ENCODE measurements at regions not wholly inside any gene's neighbourhood (a gene's known extent, or its start where the extent isn't known, plus 50 kb on each side); places are given as distances from the start of the nearest gene placed in this dataset.
"Not testable (repeated sequence)": the region's sequence is repeated elsewhere in the genome, so short reads cannot be mapped to it uniquely, and the experiment has no call there.

DNA sequence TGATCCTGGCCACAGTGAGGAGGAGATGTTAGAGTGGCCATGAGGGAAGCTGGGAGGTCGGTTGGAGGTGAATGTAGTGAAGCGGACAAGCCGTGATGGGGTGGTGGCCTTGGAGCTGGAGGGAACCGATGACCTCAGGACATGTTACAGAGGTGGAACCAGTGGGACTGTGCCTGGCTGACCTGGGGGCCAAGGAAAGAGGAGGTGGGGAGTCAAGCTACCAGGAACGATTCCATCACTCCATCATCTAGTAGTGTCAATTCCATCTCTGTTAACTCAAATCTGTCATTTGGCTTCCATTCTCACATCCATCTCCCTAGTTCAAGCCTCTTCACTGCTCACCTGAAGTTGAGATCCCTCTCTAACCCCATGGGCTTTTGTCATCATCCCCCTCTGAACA, 102.4 kb upstream of the LYZL2 start:
- DNase-seq = no peak

DNA sequence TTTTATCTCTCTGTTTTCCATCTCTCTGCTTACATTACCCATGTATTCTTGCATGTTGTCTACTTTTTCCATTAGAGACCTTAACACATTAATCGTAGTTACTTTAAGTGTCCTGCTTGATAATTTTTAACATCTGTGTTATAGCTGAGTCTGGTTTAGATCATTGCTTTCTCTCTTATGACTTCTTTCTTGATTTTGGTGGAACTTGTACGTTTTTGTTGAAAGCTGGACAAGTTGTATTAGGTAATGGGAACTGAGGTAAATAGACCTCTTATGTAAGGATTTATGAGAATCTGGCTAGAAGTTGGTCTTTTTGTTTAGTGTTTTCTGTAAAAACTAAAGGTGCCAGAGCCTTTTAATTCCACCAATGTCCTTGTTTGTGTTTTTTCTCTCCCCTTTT, 100.8 kb upstream of the LYZL2 start:
- DNase-seq = no peak

DNA sequence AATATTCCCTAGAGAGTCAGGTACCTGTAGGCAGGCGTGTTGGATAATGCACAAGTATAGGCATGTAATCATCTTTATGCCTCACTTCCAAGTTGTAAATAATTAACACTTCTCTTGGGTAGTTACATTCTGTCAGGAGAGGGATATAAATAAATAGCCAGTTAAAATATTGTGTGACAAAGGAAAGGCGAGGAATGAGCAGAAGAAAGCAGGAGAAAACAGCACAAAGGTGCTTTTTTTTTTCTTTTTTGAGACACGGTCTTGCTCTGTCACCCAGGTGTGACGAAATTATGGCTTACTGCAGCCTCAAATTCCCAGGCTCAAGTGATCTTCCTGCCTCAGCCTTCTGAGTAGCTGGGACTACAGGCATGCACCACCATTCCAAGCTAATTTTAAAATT, 99.2 kb upstream of the LYZL2 start:
- no peak for DNase-seq

DNA sequence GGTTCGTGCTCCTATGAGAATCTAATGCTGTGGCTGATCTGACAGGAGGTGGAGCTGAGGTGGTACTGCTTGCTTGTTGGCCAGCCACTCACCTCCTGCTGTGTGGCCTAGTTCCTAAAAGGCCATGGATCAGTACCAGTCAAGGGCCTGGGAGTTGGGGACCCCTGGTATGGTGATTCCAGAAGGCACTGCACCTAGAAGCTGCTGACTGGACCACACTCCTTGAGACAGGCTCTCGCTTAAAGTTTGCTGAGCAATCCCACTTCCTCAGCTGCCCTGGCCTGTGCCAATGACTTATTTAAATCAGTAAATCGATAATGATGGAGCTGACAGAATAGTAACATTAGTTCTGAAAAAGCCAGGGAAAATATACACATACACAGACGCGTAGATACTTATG, 98.6 kb upstream of the LYZL2 start:
- DNase-seq = no peak

DNA sequence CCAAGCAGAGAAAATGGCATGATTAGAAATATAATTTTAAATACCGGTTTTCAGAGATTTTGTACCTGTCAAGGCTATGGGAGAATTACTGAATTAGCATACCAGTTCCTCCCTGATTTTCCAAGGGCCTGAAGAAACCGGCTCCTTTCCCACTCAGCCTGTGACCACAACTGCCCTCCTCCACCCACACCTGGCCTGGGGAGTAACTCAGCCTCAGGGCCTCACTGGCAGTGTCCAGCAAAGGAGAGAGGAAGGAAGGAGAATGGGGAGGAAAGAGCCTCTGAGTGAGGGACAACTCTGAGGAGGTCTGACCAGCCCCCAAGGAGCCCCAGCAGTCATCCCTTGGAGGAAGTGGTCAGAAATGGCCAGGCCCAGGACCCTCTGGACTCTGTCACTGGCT, 98.0 kb upstream of the LYZL2 start:
- peak in 1 of 4 experiments; percentile 15 for DNase-seq

DNA sequence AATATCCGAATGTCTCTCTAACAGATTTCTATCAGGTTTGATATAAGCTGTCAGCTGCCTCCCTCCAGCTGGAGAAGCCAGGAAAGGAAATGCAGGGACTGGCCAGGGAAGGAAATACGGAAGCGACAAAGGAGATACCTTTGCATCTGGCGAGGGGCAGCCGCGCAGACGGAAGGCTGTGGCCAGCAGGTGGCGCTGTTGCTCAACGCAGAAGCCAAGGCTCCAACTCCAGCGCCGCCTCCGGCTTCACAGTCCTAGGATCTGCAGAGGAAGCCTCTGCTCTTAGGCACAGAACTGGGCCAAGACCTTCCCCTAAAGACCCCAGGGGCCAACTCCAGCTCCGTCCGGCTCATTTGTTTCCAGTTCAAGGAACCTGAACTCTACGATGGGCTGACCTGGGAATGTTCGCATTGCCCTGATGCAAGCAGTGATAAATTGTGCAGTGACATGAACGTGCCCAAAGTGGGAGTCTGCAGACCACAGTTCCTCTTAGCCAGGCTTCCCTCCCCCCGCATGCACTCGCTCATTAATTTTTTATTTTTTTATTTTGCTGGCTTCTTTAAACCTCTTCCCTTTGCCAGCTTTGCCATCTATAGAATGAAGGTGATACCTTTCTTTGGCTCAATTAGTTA, 97.3 kb upstream of the LYZL2 start:
- peak; percentile 77 to 93 (median 90) for DNase-seq

DNA sequence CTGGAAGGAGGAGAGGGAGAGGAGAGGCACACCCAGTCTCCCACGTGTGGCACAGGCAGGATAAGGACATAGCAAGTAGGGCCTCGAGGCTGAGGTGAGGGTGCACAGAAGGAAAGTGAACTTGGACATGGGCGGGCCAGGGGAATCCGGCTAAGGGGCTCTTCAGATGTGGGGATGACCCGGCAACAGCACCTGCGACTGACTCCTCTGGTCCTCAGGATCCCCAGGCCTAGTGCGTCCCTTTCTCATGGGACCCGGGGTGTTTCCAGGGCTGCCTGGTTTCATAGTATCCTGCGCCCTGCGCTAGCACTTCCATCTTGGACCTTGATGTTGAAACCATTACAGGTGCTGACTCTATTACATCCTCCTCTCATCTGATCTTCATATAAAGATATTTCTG, 96.1 kb upstream of the LYZL2 start:
- DNase-seq = no peak

DNA sequence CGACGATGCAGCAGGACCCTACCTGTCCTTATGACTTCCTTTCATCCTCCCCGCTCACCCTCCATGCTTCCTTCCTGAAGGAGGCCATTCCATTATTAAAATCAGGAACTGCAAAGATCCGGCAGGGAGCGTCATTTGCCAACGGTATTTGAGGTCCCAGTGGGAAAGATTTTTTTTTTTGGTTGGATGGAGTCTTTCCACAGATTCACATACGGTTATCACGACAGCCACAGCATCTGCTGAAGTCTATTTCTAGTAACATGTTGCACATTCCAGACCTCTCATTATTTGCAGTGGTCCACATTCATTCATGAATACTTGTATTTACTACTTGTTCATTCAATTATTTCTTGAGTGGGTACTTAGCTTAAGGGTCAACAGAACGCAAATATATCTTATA, 94.7 kb upstream of the LYZL2 start:
- DNase-seq = no peak

DNA sequence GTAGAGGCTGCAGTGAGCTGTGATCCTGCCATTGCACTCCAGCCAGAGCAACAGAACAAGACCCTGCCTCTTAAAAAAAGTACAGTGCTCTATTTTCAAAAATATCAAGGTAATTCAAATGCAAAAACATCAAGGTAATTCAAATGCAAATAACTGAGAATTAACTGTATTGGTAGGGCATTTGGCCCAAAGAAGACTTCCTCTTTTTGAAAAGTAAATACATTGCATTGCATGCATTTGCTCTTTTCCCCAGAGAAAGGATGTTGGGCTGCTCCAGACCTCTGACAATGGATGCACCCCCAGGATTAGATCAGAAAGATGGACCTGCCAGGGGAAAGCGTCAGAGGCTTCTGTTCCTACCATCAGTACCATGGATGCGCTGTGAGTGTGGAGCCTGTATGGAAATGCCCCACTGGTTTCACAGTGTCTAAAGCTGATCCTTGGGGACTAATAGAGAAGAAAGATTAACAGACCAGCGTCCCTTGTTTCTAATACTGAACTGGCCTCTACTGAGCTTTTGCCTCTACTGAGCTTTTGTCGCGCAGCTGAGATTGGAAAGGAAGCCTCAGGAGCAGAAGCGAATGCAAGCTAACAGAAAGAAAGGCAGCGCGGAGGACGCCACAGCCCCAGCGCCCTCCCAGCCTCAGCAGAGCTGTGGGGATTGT, 93.5 kb upstream of the LYZL2 start:
- DNase-seq = peak in 2 of 4 experiments; percentile 26 to 32

DNA sequence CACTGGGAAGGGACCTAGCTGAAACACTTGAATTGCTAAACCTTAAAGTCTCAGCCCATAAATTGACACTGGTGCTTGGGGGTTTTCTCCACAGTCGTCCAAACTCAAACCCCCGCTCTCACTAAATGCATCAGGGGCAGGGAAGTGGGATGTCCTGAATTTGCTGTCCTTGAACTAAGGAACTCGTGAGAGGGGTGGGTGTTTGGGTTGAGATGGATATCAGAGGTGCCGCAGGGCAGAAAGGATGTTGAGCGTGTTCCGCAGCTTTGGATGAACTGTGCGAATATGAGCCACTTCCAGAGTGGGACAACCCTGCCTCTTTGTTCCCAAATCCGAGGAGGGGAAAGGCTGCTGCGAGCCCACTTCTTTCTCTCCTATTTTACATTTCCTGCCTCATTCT, 90.3 kb upstream of the LYZL2 start:
- DNase-seq = no peak

DNA sequence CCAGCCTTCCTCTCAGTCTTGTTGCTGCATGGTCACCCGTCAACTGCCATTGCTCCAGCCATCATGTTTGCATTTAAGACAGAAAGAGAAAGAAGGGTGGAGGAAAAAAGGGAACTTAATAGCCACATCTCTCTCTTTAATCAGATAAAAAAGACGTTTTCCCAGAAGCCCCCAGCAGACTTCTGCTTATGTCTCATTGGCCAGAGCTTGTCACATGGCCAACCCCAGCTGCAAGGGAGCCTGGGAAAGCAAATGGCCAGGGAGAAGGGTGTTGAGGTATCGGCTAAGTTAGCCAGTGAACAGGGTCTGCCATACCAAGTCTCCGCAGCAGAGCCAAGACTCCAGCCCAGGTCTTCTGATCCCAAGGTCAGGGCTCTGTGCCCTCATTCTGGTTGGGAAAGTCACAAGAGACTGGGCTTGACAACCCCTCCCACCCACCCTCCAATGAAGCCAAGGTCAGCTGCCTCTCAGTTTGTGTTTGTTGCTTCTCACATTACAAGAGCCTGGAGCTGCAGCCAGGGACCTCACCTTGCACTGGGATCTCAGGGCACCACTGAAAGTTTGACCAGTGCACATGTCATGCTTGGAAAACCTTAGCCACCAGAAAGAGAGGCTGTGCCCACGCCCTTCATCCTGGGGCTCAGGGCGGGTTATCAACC, 80.3 kb upstream of the LYZL2 start:
- DNase-seq = no peak

DNA sequence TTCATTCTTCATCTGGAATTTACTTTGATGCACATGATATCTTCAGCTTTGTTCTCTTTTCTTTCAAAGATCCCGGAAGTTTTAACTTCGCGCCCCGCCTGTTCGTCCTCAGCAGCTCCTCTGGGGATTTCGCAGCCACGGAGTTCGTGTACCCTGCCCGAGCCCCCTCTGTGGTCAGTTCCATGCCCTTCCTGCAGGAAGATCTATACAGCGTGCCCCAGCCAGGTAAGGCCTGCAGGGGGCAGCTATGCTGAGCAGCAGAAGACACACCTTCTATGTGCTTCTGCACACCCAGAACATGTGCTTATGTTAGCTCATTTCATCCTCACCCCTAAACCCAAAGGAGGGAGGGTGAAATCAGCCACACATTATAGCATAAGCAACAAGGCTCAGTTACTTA, 79.7 kb upstream of the LYZL2 start:
- no peak for DNase-seq

DNA sequence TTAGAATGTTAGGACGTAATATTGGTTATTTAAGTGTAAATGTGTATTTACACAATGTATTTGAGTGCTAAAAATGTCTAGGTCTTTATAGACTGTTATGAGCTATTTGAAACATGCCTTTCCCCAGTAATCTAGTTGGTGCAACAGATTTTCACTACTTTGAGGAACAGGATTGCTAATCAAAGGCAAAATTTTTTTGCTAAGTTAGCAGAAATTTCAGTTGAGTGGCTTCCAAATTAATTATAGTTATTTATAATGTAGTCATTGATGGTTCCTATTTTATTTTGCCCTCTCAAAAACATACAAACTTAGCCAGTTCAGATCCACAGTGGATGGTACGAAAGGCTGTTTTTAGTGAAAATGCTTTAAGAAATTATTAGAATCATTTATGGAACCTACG, 78.7 kb upstream of the LYZL2 start:
- DNase-seq = no peak

DNA sequence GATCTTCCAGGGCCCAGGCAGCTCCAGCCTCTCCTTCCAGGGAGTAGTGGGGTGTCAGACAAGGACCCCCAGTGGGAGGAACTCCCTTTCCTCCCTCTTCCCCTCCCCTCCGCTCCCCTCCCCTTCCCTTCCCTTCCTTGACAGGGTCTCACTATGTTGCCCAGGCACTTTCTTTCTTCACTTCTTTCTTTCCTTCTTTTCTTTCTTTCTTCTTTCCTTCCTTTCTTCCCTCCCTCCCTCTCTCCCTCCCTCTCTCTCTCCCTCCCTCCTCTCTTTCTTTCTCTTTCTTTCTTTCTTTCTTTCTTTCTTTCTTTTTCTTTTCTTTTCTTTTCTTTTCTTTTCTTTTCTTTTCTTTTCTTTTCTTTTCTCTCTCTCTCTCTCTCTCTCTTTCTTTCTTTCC, 76.6 kb upstream of the LYZL2 start:
- DNase-seq = not testable (repeated sequence)

DNA sequence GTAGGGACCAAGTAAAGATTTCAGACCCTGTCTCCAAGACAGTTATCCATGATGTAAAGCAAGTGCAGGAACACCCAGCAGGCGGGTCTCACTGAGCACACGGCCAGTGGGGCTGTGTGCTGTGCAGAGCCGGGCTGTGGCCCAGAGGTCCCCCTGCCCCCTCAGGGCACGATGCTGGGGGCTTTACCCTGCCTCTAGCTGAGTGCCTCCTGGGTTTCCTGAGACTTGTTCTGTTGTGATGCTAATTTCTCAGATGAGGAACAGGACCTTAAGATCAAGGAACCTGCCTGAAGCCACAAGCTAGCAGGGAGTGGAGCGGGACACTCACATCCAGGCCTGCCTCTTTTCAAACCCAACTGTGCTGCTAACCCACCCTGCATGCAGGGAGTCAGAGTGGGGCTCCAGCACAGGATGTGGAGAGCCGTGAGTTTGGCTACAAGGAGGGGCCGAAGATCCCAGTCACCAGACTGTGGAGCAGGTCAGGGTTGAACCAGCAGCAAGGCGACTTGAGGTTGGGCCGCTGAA, 76.1 kb upstream of the LYZL2 start:
- DNase-seq = no peak

DNA sequence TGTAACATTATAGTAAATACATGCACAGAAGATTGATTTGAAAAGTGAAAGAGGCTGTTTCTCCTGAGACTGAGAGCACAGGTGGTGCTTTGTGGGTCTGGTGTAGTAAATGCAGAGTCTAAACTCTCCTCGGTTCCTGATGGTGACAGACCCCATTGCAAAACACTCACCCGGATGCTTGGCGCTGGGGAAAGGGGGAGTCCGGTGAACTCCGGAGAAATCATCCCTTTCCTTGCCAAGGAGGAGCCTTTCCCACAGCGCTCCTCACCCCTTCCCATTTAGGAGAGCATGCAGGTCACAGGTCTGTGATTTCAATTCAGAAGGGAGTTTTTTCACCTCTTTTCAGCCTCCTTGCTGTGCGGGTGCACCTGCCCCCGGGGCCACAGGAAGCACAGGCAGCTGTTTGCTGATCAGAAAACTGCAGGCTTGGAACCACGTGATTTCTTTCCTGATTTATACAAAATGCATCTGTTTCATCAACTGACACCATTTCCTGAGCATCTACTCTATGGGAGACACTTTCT, 75.6 kb upstream of the LYZL2 start:
- DNase-seq = no peak

DNA sequence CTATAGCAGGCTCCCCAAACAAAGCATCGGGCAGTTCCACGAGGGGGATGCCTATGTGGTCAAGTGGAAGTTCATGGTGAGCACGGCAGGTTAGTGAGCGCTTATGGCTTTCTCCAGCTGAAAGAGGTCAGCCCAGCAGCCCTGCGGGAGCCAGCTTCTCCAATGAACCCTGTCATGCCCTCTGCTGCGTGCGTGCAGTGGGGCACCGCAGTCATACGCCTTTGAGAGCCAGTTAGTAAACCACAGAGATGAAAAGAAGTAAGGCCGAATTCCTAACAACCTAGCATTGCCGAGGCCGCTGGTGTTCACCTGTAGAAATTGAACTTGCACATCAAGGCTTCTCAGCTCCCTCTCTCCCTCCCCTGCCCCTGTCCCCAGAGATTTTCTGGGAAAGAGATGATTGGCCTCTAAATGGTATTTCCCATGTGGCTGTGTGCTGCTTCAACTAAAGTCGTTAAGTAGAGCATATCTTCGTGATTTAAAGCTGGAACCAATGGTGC, 75.1 kb upstream of the LYZL2 start:
- DNase-seq = not testable (repeated sequence)

DNA sequence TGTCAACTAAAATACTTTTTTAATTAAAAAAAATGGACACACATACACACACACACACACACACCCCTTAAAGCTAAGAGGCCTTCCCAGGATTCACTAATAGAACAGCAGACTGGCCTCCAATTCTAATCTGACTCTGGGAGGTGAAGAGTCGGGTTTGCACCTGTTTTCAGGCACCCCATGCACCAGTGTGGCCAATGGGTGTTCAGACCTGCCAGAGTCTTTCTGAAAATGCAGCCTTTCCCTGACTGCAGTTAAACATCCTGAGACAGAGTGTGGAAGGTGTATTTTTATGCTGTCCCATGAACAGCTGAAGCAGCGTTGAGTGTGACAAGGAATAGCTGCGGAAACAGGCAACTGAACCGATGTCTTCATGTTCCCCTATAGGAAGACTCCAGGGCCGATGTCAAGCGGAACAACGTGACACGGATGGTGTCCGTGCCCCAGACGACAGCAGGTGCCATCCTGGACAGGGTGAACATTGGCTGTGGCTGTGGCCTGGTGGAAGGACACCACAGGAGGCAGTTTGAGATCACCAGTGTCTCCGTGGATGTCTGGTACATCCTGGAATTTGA, 74.6 kb upstream of the LYZL2 start:
- DNase-seq = no peak

DNA sequence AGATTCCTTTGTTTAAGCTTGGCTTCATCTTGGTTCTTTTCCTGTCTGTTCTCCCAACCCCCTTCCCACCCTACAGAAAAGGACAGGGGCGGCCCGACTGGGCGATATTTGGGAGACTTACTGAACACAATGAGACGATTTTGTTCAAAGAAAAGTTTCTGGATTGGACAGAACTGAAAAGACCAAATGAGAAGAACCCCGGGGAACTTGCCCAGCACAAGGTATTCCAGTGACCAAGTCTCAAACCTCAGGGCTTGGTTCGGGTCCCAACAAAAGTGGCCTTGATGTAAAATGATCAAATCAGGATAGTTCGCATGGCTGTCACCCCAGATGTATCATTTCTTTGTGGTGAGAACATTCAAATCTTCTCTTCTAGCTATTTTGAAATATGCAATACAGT, 73.9 kb upstream of the LYZL2 start:
- not testable (repeated sequence) for DNase-seq

DNA sequence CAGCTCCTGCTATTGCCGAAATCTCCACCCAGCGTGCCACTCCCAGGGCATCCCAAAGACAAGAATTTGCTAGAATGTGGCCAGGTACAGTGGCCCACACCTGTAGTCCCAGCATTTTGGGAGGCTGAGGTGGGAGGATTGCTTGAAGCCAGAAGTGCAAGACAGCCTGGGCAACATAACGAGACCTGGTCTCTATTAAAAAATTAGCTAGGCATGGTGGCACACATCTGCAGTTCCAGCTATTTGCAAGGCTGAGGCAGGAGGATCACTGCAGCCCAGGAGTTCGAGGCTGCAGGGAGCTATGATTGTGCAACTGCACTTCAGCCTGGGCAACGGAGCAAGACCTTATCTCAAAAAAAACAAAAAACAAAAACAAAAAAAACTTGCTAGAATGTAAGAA, 73.3 kb upstream of the LYZL2 start:
- no peak for DNase-seq

DNA sequence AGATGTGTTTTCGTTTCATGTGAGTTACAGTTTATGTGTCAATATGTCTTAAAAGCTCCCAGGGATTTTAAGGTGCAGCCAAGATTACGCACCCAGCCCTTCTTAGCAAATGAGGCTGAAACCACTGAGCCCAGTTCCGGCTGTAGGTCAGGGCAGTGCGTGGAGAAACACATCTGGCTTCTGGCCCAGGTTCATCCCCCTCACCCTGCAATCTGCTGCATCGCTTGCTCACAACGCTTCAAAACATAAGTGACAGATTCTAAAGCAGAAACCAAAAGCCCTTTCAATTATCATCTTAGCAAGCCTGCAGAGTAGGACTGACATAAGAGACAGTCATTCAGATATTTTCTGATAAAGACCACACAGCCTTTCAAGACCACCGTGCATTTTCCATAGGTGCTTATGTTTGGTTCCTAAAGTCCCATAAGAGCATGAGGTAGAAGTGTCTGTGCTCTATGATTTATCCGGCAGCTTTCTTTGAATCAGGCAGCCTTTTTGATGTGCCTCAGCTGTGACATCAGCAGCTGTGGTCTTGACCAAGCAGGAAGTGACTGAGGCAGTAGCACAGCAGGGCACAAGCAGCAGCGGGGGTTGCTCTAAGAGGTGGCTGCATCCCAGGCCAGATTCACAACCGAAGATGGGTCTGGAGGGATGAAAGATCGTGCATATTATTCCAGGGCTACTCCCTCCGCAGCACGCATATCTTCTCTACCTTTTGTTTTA, 72.1 kb upstream of the LYZL2 start:
- peak; percentile 34 to 65 (median 56) for DNase-seq

DNA sequence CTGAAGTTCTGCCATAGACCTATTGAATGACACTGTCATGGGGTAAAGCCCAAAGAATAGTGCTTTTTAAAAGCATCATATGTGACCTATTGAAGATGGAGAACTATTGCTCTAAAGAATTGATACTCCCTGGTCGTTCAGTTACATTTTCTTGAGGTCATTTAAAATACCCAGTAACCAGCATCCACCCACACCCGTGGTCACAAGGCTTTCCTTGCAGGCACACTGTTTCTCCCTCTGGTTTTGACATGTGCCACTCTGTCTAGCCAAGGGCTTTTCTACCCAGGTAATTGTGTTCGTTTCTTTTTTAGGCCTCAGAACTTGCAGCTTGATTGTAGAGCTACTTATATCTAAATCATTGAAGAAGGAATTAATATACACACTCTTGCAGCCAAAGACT, 68.3 kb upstream of the LYZL2 start:
- DNase-seq = peak in 2 of 4 experiments; percentile 11 to 33

Data from suppressor macrophage (primary cell).